H1 (cell line): ENCODE measurements at regions not wholly inside any gene's neighbourhood (a gene's known extent, or its start where the extent isn't known, plus 50 kb on each side); places are given as distances from the start of the nearest gene placed in this dataset.

Experiments used
- KDM1A ChIP-seq: fragments of 200-600, 300-600 bp; sonication (generic); IDR thresholded peaks from 2 replicates; pipeline ENCODE4 v1.7.1; 2016; ENCODE audit warnings: mild to moderate bottlenecking, low read length, borderline replicate concordance
- POLR2A ChIP-seq, 2 experiments: IDR thresholded peaks; 1 replicate in 1 of 2; 2 replicates in 1 of 2; pipeline ENCODE4 v1.6.1; 2011; ENCODE audit warnings: low read depth in 2 of 2, low read length in 2 of 2, mild to moderate bottlenecking in 2 of 2; ENCODE audit errors: control extremely low read depth in 1 of 2
- SP1 ChIP-seq: IDR thresholded peaks from 2 replicates; pipeline ENCODE4 v1.6.1; 2011; ENCODE audit warnings: low read depth, low read length

DNA sequence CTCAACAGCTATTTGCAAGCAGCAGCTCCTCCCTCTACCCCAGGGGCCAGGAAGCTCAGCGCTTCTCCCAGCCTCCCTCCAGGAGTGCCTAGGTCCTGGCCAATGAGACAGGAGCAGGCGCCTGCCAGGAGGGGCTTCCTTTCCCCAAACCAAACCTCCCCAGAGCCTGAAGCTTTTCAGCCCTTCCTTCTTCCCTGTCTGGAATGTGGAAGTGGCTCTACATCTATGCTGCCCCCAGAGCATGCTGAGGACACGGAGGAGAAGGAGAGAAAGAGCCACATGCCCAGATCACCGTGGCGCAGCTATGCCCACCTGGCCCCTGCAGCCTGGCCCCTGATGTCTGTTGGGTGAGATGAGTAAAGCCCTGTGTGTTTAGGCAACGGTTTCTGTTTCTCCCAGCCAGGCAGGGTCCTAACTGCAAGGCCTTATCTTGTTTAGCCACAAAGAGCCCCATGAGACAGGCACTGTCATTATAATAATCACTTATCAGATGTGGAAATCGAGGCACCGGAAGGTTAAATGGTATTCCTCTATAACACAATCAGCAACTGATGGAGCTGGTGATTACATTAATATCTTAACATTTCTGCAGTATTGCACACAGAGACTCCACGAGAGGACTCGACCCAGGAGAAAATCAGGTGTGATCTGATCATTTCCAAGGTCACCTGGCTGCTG lies 315.8 kb downstream of the CTTN start (continued):
- TF ChIP-seq KDM1A (no peak), POLR2A (IDR thresholded peaks at IDR 0.05; ENCODE audit: control extremely low read depth in 1 of 2, low read depth in 2 of 2, low read length in 2 of 2) (no peak), SP1 (no peak)
